ENCODE measurements at regions not wholly inside any gene's neighbourhood (a gene's known extent, or its start where the extent isn't known, plus 50 kb on each side); places are given as distances from the start of the nearest gene placed in this dataset.

GRCh38 chr11:86877503-86877902 lies 77.2 kb downstream of the PRSS23 start:
- TF ChIP-seq, protein P1, sequence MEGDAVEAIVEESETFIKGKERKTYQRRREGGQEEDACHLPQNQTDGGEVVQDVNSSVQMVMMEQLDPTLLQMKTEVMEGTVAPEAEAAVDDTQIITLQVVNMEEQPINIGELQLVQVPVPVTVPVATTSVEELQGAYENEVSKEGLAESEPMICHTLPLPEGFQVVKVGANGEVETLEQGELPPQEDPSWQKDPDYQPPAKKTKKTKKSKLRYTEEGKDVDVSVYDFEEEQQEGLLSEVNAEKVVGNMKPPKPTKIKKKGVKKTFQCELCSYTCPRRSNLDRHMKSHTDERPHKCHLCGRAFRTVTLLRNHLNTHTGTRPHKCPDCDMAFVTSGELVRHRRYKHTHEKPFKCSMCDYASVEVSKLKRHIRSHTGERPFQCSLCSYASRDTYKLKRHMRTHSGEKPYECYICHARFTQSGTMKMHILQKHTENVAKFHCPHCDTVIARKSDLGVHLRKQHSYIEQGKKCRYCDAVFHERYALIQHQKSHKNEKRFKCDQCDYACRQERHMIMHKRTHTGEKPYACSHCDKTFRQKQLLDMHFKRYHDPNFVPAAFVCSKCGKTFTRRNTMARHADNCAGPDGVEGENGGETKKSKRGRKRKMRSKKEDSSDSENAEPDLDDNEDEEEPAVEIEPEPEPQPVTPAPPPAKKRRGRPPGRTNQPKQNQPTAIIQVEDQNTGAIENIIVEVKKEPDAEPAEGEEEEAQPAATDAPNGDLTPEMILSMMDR (IDR thresholded peaks at IDR 0.05) = no peak
- no peak for TF ChIP-seq POLR2AphosphoS5 (IDR thresholded peaks at IDR 0.05; ENCODE audit: insufficient read depth in 1 of 2, low read depth in 1 of 2)
- TF ChIP-seq POLR2A (IDR thresholded peaks at IDR 0.05) = no peak

Data from vagina (tissue), 2 donors.